ENCODE measurements at regions not wholly inside any gene's neighbourhood (a gene's known extent, or its start where the extent isn't known, plus 50 kb on each side); places are given as distances from the start of the nearest gene placed in this dataset.

DNA sequence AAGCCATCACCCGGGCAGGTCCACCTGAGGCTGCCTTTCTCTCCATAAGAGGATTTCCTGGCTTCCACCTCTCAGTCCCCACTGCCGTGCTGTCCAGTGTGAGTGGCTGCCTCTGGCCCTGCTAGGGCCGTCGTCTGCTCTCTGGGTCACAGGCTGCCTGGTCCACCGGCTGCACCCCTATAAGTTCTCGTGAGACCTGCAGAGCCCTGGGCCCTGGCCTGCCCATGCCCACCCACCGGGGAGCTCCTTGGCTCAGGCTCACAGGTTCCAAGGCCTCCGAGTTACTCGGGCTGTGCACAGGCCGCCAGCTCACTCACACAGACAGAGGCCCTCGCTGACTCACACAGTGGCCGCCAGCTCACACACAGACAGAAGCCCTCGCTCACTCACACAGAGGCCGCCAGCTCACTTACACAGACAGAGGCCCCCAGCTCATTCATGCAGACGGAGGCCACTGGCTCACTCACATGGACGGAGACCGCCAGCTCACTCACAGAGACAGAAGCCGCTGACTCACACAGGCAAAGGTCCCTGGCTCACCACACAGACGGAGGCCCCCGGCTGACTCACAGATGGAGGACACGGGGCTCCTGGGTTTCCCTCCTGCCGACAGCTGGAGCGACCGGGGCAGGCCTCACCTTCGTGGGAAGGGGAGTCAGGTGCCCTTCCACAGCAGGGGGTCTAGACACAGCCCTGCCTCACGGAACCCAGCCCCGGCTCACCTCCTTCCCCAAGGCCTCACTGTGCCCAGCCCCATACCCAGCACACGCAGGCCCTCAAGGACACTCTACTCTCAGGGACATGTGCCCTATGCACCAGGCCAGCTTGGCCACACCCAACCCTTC is 334.1 kb upstream of the MYT1L start:
- Mint-ChIP-seq H3K27me3 (ENCODE audit: low read depth) (no peaks in the 10 kb centered on the region), H3K4me1 (ENCODE audit: low read depth) (peaks cover 40% of the 10 kb centered on the region), H3K27ac (ENCODE audit: unreplicated experiment) (peak overlapping the region; percentile 89), H3K36me3 (ENCODE audit: low read depth) (no peaks in the 10 kb centered on the region), H3K9me3 (ENCODE audit: low read depth) (no peaks in the 10 kb centered on the region), H3K4me3 (ENCODE audit: unreplicated experiment) (no peak overlapping the region)
- DNase-seq (ENCODE audit: low spot score), result no peak
- no peak for TF ChIP-seq CTCF (IDR thresholded peaks at IDR 0.05)

DNA sequence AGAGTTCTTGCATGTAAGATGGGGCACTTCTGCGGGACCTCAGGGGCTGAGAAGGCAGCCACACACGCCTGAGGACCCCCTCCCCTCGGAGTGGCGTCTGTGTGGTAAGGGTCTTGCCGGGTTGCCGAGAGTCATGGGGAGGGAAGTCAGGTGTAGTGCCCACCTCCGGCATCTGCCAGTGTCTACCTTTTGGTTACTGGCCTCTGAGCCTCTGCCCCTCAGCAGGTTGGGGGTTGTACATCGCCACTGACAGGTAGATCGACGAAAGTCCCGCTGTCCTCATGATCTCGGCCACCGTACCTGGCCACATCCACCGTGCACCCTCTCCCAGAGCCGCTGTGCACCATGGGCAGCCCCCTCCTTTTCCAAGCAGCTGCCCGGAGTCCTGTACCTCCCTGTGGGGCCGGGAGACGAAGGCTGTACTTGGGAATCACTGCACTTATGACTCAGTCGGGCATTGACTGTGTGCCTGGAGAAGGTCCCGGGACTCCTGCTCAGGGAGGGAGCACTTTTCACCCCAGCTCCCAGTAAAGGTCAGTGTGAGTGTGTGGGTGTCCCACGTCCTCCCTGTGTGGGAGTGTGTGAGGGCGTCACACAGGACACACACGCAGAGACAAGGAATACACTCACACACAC is 332.4 kb upstream of the MYT1L start:
- Mint-ChIP-seq H3K4me3 (ENCODE audit: unreplicated experiment) (no peak overlapping the region), H3K27me3 (ENCODE audit: low read depth) (no peaks in the 10 kb centered on the region), H3K4me1 (ENCODE audit: low read depth) (peaks cover 40% of the 10 kb centered on the region), H3K9me3 (ENCODE audit: low read depth) (peaks cover 3% of the 10 kb centered on the region), H3K36me3 (ENCODE audit: low read depth) (no peaks in the 10 kb centered on the region), H3K27ac (ENCODE audit: unreplicated experiment) (peak overlapping the region; percentile 24)
- DNase-seq (ENCODE audit: low spot score), result no peak
- no peak for TF ChIP-seq CTCF (IDR thresholded peaks at IDR 0.05)

DNA sequence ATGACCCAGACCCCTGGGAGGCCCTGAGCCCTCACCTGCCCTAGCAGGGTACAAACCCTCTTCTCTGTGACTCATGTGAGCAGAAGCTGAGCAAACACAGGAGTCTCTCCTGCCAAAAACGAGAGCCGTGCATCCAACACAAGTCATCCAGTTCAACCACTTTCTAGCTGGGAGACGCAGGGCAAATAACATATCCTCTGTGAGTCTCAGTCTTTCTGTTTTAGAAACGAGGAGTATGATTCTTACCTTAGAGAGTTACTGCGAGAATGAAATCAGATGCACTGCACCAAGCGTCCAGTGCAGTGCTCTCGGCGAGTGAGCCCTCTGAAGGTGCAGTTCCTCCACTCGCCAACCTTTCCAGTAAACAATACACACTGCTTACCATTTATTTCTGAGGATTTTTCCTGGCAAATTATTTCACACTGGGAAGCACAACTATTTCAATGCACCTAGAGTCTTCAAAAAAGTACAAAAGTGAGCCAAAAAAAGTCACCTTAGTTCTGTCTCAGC is 331.8 kb upstream of the MYT1L start:
- peak overlapping the region; percentile 15 for H3K27ac Mint-ChIP-seq (ENCODE audit: unreplicated experiment)
- DNase-seq (ENCODE audit: low spot score), result no peak
- H3K36me3 Mint-ChIP-seq (ENCODE audit: low read depth), result no peaks in the 10 kb centered on the region
- H3K27me3 Mint-ChIP-seq (ENCODE audit: low read depth), result no peaks in the 10 kb centered on the region
- H3K4me1 Mint-ChIP-seq (ENCODE audit: low read depth), result peaks cover 40% of the 10 kb centered on the region
- no peak overlapping the region for H3K4me3 Mint-ChIP-seq (ENCODE audit: unreplicated experiment)
- no peak for TF ChIP-seq CTCF (IDR thresholded peaks at IDR 0.05)
- peaks cover 3% of the 10 kb centered on the region for H3K9me3 Mint-ChIP-seq (ENCODE audit: low read depth)

DNA sequence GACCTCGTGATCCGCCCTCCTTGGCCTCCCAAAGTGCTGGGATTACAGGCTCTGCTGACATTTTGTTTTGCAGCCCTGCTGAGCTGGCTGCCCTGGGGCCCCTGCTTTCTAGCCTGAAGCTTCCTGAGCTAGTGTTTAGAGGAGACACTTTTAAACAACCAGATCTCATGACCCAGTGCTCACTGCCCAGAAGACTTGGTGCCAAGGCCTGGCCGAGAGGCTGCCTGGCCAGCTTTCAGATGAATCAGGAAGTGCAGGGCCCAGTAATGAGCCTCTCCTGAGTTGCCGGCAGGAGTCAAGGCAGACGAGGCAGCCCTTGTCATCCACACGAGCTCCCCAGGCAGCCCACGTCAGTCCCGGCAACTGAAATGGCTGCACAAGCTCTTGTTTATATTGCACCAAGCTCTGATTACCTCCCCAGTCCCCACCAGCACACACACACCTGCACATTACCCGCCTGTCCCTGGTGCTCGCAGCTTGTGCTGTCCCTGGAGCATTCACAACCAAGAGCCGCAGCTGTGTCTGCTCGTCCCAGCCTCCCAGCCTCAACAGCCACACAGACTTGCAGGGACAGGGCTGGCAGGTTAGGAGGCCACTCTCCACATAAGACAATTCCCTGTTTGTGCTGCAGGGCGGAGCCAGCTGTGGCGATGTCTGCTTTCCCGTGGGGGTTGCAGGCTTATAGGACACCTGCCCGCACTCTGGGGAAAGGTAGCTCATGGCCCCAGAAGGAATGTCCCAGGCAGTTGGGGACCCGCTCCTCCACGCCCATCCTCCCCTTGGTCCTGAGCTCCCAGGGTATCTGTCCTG is 331.2 kb upstream of the MYT1L start:
- H3K4me3 Mint-ChIP-seq (ENCODE audit: unreplicated experiment), result no peak overlapping the region
- DNase-seq (ENCODE audit: low spot score), result no peak
- H3K9me3 Mint-ChIP-seq (ENCODE audit: low read depth), result peaks cover 3% of the 10 kb centered on the region
- no peak for TF ChIP-seq CTCF (IDR thresholded peaks at IDR 0.05)
- H3K27me3 Mint-ChIP-seq (ENCODE audit: low read depth), result no peaks in the 10 kb centered on the region
- no peaks in the 10 kb centered on the region for H3K36me3 Mint-ChIP-seq (ENCODE audit: low read depth)
- H3K27ac Mint-ChIP-seq (ENCODE audit: unreplicated experiment), result peak overlapping the region; percentile 15
- peaks cover 40% of the 10 kb centered on the region for H3K4me1 Mint-ChIP-seq (ENCODE audit: low read depth)

All from chondrocyte (in vitro differentiated cells).